DOHH2 (cell line): ENCODE measurements at regions not wholly inside any gene's neighbourhood (a gene's known extent, or its start where the extent isn't known, plus 50 kb on each side); places are given as distances from the start of the nearest gene placed in this dataset.

Experiments used
- EZH2phosphoT487 ChIP-seq: fragments of 200-600 bp; sonication (generic); IDR thresholded peaks from 2 replicates; pipeline ENCODE4 v1.6.1; 2017; ENCODE audit warnings: borderline replicate concordance, mild to moderate bottlenecking, antibody characterized with exemption, low read length, moderate library complexity, mixed read lengths
- TF ChIP-seq, protein P1 (sequence below): fragments of 200-600 bp; sonication (generic); IDR thresholded peaks from one replicate; pipeline ENCODE4 v1.5.1; 2014; ENCODE audit warnings: antibody characterized with exemption, mild to moderate bottlenecking, low read depth, low read length; ENCODE audit not compliant: poor library complexity, severe bottlenecking

DNA sequence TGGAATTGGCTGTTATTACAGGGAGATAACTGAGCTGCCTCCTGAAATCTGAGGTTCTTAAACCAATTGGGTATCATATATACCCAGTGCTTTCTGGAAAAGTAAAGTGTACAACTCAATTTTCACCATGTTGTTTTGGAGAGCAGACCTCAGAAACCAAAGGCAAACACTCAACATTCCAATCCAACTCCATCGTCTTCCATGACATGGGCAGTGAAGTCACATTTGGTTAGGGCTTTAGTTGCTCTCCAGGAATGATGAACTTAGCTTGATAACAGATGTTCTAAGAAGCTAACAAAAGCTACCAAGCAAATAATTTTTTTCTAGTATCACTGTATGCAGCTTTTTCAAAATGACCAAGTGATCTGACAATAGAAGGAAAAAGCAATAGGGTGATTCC lies 107.0 kb upstream of the SLC35G4 start:
- TF ChIP-seq, protein P1, sequence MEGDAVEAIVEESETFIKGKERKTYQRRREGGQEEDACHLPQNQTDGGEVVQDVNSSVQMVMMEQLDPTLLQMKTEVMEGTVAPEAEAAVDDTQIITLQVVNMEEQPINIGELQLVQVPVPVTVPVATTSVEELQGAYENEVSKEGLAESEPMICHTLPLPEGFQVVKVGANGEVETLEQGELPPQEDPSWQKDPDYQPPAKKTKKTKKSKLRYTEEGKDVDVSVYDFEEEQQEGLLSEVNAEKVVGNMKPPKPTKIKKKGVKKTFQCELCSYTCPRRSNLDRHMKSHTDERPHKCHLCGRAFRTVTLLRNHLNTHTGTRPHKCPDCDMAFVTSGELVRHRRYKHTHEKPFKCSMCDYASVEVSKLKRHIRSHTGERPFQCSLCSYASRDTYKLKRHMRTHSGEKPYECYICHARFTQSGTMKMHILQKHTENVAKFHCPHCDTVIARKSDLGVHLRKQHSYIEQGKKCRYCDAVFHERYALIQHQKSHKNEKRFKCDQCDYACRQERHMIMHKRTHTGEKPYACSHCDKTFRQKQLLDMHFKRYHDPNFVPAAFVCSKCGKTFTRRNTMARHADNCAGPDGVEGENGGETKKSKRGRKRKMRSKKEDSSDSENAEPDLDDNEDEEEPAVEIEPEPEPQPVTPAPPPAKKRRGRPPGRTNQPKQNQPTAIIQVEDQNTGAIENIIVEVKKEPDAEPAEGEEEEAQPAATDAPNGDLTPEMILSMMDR = no peak
- no peak for TF ChIP-seq EZH2phosphoT487
